Body of pancreas (tissue), 4 donors: ENCODE measurements at regions not wholly inside any gene's neighbourhood (a gene's known extent, or its start where the extent isn't known, plus 50 kb on each side); places are given as distances from the start of the nearest gene placed in this dataset.
"Not testable (repeated sequence)": the region's sequence is repeated elsewhere in the genome, so short reads cannot be mapped to it uniquely, and the experiment has no call there.

Experiments used
- ATAC-seq: fragments of 150-250 bp; one replicate; pipeline ENCODE4 v1.9.1; 2016
- DNase-seq, 4 donors: peaks; one replicate each; pipeline ENCODE4 v3.0.0-alpha.2; 2019
- H3K27ac ChIP-seq, 4 donors: fragments of 200-600 bp; sonication (generic); 1 replicate in 3 of 4; 2 replicates in 1 of 4; pipeline versions ENCODE4 v1.5.1 to v1.6.1; 2016 to 2019; ENCODE audit warnings: mild to moderate bottlenecking in 1 of 4, mixed read lengths in 1 of 4, moderate library complexity in 1 of 4
- H3K27me3 ChIP-seq, 2 donors: fragments of 200-600 bp; sonication (generic); one replicate each; pipeline ENCODE4 v1.6.0; 2016; ENCODE audit warnings: mild to moderate bottlenecking in 1 of 2
- H3K36me3 ChIP-seq, 2 donors: fragments of 200-600 bp; sonication (generic); replicated peaks in 1 of 2; 2 replicates each; pipeline ENCODE4 v1.5.1; 2016; ENCODE audit warnings: low read depth in 2 of 2; ENCODE audit not compliant: insufficient read depth in 1 of 2
- H3K4me1 ChIP-seq: fragments of 200-600 bp; sonication (generic); one replicate; pipeline ENCODE4 v1.6.0; 2016
- H3K4me3 ChIP-seq, 2 donors: fragments of 200-600 bp; sonication (generic); 1 replicate in 1 of 2; 2 replicates in 1 of 2; pipeline ENCODE4 v1.5.1; 2016 to 2019
- H3K9me3 ChIP-seq, 3 donors: fragments of 200-600 bp; sonication (generic); 1 replicate in 2 of 3; 2 replicates in 1 of 3; pipeline ENCODE4 v1.5.1; 2016
- POLR2A ChIP-seq, 3 donors: fragments of 450-650 bp; IDR thresholded peaks; one replicate each; pipeline ENCODE4 v1.6.1; 2016; ENCODE audit warnings: antibody characterized with exemption in 3 of 3, mild to moderate bottlenecking in 2 of 3
- WGBS, 2 donors: methylation state at CpG; one replicate each; pipeline ENCODE4 v1.1.5; 2017; 5-methylcytosine and 5-hydroxymethylcytosine counted together
- intact Hi-C: fragments of 100-400 bp; cut with DNase I; formaldehyde crosslinking; loops from one replicate; pipeline ENCODE4 v1.15.1; 2023
- TF ChIP-seq, protein P1 (sequence below), 7 experiments: fragments of 450-650 bp in 4 of 7; fragments of 200-600 bp in 3 of 7; sonication (generic) in 3 of 7; IDR thresholded peaks; one replicate each; pipeline ENCODE4 v1.5.1; 2016 to 2019; ENCODE audit warnings: antibody characterized with exemption in 7 of 7

DNA sequence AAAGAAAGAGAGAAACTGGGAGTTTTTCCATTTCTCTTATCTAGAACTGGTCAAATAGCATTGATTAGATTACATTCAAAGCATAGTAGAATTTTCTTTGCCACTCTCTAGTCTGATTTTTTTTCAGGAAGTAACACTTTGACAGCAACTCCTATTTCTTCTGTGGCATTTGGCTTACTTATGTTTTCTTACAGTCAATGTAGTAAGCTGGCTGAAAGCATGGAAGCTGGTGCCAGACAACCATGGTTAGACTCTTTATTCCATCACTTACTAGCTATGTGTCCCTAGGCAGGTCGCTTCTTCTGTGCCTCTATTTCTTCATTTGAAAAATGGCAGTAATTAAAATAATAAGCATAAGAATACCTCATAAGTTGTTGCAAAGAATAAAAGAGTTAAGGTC lies 54.2 kb upstream of the OPRM1 start:
- H3K9me3 ChIP-seq, result no peaks in the 10 kb centered on the region
- TF ChIP-seq, protein P1, sequence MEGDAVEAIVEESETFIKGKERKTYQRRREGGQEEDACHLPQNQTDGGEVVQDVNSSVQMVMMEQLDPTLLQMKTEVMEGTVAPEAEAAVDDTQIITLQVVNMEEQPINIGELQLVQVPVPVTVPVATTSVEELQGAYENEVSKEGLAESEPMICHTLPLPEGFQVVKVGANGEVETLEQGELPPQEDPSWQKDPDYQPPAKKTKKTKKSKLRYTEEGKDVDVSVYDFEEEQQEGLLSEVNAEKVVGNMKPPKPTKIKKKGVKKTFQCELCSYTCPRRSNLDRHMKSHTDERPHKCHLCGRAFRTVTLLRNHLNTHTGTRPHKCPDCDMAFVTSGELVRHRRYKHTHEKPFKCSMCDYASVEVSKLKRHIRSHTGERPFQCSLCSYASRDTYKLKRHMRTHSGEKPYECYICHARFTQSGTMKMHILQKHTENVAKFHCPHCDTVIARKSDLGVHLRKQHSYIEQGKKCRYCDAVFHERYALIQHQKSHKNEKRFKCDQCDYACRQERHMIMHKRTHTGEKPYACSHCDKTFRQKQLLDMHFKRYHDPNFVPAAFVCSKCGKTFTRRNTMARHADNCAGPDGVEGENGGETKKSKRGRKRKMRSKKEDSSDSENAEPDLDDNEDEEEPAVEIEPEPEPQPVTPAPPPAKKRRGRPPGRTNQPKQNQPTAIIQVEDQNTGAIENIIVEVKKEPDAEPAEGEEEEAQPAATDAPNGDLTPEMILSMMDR (IDR thresholded peaks at IDR 0.05), result no peak
- TF ChIP-seq POLR2A (IDR thresholded peaks at IDR 0.05), result no peak
- H3K36me3 ChIP-seq, result no peaks in the 10 kb centered on the region
- WGBS, 2 donors, result 67 to 92% methylated on average over 1 of the region's 1 CpG
- H3K4me3 ChIP-seq, result no peak overlapping the region
- ATAC-seq, result no peak
- intact Hi-C loops, result no loop called here
- peak overlapping the region in 2 of 4 donors; percentile 13 to 32 for H3K27ac ChIP-seq
- DNase-seq, result no peak
- H3K4me1 ChIP-seq, result peaks cover 13% of the 10 kb centered on the region
- H3K27me3 ChIP-seq, result no peaks in the 10 kb centered on the region

DNA sequence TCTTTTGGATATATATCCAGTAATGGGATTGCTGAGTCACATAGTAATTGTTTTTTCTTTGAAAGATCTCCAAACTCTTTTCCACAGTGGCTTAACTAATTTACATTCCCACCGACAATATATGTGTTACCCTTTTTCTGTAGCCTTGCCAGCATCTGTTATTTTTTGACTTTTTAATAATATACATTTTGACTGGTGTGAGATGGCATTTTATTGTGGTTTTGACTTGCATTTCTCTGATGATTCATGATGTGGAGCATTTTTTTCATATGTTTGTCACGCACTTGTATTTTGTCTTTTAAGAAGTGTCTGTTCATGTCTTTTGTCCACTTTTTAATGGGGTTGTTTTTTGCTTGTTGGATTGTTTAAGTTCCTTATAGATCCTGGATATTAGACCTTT lies 58.9 kb upstream of the OPRM1 start:
- 74% methylated on average over 2 of the region's 2 CpGs for WGBS, 2 donors
- DNase-seq (no peak), ATAC-seq (no peak)
- no peak overlapping the region for H3K27ac ChIP-seq
- no peaks in the 10 kb centered on the region for H3K9me3 ChIP-seq
- intact Hi-C loops, result no loop called here
- no peaks in the 10 kb centered on the region for H3K27me3 ChIP-seq
- peaks cover 13% of the 10 kb centered on the region for H3K4me1 ChIP-seq
- no peak overlapping the region for H3K4me3 ChIP-seq
- H3K36me3 ChIP-seq, result no peaks in the 10 kb centered on the region
- TF ChIP-seq, protein P1 (IDR thresholded peaks at IDR 0.05), result no peak
- no peak for TF ChIP-seq POLR2A (IDR thresholded peaks at IDR 0.05)

DNA sequence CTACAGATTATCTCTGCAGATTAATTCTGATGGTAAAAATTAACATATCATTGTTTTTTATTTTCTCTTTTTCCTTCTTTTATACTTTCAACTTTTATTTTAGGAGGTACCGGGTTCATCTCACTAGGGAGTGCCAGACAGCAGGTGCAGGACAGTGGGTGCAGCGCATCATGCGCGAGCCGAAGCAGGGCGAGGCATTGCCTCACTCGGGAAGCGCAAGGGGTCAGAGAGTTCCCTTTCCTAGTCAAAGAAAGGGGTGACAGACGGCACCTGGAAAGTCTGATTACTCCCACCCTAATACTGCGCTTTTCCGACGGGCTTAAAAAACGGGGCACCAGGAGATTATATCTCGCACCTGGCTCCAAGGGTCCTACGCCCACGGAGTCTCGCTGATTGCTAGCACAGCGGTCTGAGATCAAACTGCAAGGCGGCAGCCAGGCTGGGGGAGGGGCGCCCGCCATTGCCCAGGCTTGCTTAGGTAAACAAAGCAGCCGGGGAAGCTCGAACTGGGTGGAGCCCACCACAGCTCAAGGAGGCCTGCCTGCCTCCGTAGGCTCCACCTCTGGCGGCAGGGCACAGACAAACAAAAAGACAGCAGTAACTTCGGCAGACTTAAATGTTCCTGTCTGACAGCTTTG lies 60.0 kb upstream of the OPRM1 start:
- ATAC-seq, result not testable (repeated sequence)
- 87 to 88% methylated on average over 26 of the region's 26 CpGs for WGBS, 2 donors

GRCh38 chr6:153976921-153977693 lies 61.9 kb upstream of the OPRM1 start:
- Histone ChIP-seq H3K9me3 (no peaks in the 10 kb centered on the region), H3K27ac (no peak overlapping the region), H3K36me3 (no peaks in the 10 kb centered on the region), H3K4me3 (no peak overlapping the region), H3K27me3 (no peaks in the 10 kb centered on the region), H3K4me1 (no peaks in the 10 kb centered on the region)
- 31 to 39% methylated on average over 7 of the region's 7 CpGs for WGBS, 2 donors
- intact Hi-C loops, result no loop called here
- no peak for ATAC-seq
- TF ChIP-seq, protein P1 (IDR thresholded peaks at IDR 0.05), result no peak
- no peak for TF ChIP-seq POLR2A (IDR thresholded peaks at IDR 0.05)
- no peak for DNase-seq

More for the DNA sequence above, 60.0 kb upstream of the OPRM1 start:
- H3K27me3 ChIP-seq, H3K4me3 ChIP-seq, intact Hi-C loops, H3K9me3 ChIP-seq, H3K4me1 ChIP-seq, H3K27ac ChIP-seq, DNase-seq, H3K36me3 ChIP-seq: not testable (repeated sequence)

- 51 to 63% methylated on average over 4 of the region's 4 CpGs for WGBS, 2 donors
- Histone ChIP-seq H3K27ac (no peak overlapping the region), H3K4me1 (no peaks in the 10 kb centered on the region), H3K27me3 (no peaks in the 10 kb centered on the region), H3K4me3 (no peak overlapping the region), H3K9me3 (no peaks in the 10 kb centered on the region), H3K36me3 (no peaks in the 10 kb centered on the region)
- intact Hi-C loops, result no loop called here
- no peak for ATAC-seq
- TF ChIP-seq, protein P1 (IDR thresholded peaks at IDR 0.05), result no peak
- no peak for TF ChIP-seq POLR2A (IDR thresholded peaks at IDR 0.05)
- no peak for DNase-seq
Measured at GRCh38 chr6:153966001-153966400, 73.0 kb upstream of the OPRM1 start.
